ENCODE measurements at regions not wholly inside any gene's neighbourhood (a gene's known extent, or its start where the extent isn't known, plus 50 kb on each side); places are given as distances from the start of the nearest gene placed in this dataset.
"Not testable (repeated sequence)": the region's sequence is repeated elsewhere in the genome, so short reads cannot be mapped to it uniquely, and the experiment has no call there.

GRCh38 chr2:20949256-20949655 is 94.6 kb downstream of the APOB start:
- no peak for DNase-seq

GRCh38 chr2:20946468-20946867 is 97.4 kb downstream of the APOB start:
- DNase-seq, result no peak

- not testable (repeated sequence) for DNase-seq
These were observed 100.2 kb downstream of the APOB start for GRCh38 chr2:20943721-20944120.

- DNase-seq, result no peak
These were observed 101.2 kb downstream of the APOB start for GRCh38 chr2:20942646-20943125.

- DNase-seq, result no peak
These were observed 103.0 kb downstream of the APOB start for GRCh38 chr2:20940856-20941255.

GRCh38 chr2:20939931-20940795 is 103.7 kb downstream of the APOB start:
- DNase-seq, result no peak

GRCh38 chr2:20937353-20937752 is 106.5 kb downstream of the APOB start:
- DNase-seq, result no peak

GRCh38 chr2:20935168-20935775 is 108.6 kb downstream of the APOB start:
- no peak for DNase-seq

- DNase-seq, result no peak
These were observed 109.6 kb downstream of the APOB start for GRCh38 chr2:20934236-20934635.

- DNase-seq, result no peak
These were observed 110.2 kb downstream of the APOB start for GRCh38 chr2:20933714-20934113.

GRCh38 chr2:20931346-20931745 is 108.4 kb upstream of the LDAH start:
- no peak for DNase-seq

- no peak for DNase-seq
These were observed 108.0 kb upstream of the LDAH start for GRCh38 chr2:20930928-20931327.

GRCh38 chr2:20929721-20930120 is 106.8 kb upstream of the LDAH start:
- DNase-seq, result no peak

- no peak for DNase-seq
These were observed 105.7 kb upstream of the LDAH start for GRCh38 chr2:20928617-20929016.

GRCh38 chr2:20925265-20925889 is 102.5 kb upstream of the LDAH start:
- DNase-seq, result no peak

- DNase-seq, result no peak
These were observed 96.4 kb upstream of the LDAH start for GRCh38 chr2:20919297-20919800.

GRCh38 chr2:20917719-20918572 is 95.0 kb upstream of the LDAH start:
- DNase-seq, result no peak

GRCh38 chr2:20917287-20917660 is 94.4 kb upstream of the LDAH start:
- DNase-seq, result no peak

GRCh38 chr2:20916604-20917286 is 93.8 kb upstream of the LDAH start:
- no peak for DNase-seq

- no peak for DNase-seq
These were observed 92.4 kb upstream of the LDAH start for GRCh38 chr2:20915271-20915670.

- no peak for DNase-seq
These were observed 91.9 kb upstream of the LDAH start for GRCh38 chr2:20914771-20915170.

- DNase-seq, result no peak
These were observed 91.2 kb upstream of the LDAH start for GRCh38 chr2:20914087-20914486.

Data from NCI-H2171 (cell line).